ENCODE measurements at regions not wholly inside any gene's neighbourhood (a gene's known extent, or its start where the extent isn't known, plus 50 kb on each side); places are given as distances from the start of the nearest gene placed in this dataset.

DNA sequence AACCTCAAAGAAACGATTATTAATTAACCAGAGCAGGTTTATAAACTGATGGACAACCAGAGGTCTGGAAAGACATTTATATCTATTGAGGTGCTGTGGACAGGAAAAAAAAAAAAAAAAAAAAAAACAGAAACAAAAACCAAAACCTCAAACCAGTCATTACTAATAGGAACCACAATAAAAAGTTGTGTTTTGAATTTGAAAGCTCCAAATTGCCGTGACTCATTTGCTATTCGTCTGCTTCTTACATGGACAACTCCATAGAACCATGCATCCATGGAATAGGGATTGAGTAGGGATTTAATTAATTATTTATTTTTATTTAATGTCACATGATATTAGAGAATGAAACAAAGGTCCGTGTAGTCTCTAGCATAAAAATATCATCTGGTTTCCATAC, 134.1 kb upstream of the SSTR1 start:
- no peak for DNase-seq

- DNase-seq: no peak
These were observed 133.6 kb upstream of the SSTR1 start for GRCh38 chr14:38074081-38074480.

GRCh38 chr14:38074754-38075153, 132.9 kb upstream of the SSTR1 start:
- DNase-seq: peak; percentile 32

GRCh38 chr14:38078393-38078792, 129.3 kb upstream of the SSTR1 start:
- peak; percentile 77 for DNase-seq

- DNase-seq: no peak
These were observed 128.4 kb upstream of the SSTR1 start for GRCh38 chr14:38079268-38079667.

DNA sequence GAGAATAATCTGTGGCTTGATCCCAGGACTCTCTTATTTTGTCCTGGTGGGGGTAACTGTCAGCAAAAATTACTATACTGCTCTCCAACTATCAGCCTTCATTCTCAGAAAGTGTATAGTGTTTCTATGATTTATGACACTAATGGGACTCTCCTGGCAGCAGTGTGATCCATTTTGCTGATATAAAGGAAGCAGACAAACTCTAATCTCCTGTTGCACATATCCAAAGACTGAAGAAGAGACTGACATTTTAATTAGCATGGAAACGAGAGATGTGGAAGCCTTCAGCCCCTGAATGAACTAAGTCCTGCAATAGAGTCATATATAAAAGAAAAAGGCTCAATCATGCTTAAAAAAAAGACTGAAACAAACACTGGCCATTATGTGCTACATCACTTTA, 127.8 kb upstream of the SSTR1 start:
- DNase-seq: no peak

GRCh38 chr14:38080696-38081095, 127.0 kb upstream of the SSTR1 start:
- DNase-seq: no peak

- DNase-seq: no peak
These were observed 124.7 kb upstream of the SSTR1 start for GRCh38 chr14:38083039-38083438.

DNA sequence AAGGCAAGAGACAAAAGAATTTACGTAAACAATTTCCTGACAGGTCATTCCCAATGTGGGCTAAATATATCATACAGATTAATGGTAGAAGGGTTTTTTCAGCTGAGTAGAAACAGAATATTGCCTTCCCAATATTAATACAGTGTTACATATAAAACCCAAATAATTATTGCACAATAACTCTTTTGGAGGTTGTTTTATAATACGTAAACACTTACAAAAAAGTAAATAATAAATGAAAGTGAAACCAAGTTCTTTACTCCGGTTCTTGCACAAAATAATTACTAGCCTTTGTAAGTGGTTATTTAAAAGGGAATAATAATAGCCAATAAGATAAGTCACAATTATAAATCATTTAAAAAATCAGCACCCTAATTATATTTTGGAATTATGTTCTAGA, 118.6 kb upstream of the SSTR1 start:
- DNase-seq: no peak

- no peak for DNase-seq
These were observed 117.2 kb upstream of the SSTR1 start for GRCh38 chr14:38090506-38090905.

- no peak for DNase-seq
These were observed 109.4 kb upstream of the SSTR1 start for GRCh38 chr14:38098074-38098836.

- no peak for DNase-seq
These were observed 106.0 kb upstream of the SSTR1 start for GRCh38 chr14:38101679-38102078.

GRCh38 chr14:38103542-38104225, 104.0 kb upstream of the SSTR1 start:
- DNase-seq: peak; percentile 7

- DNase-seq: no peak
These were observed 102.5 kb upstream of the SSTR1 start for GRCh38 chr14:38105106-38105702.

- no peak for DNase-seq
These were observed 100.5 kb upstream of the SSTR1 start for GRCh38 chr14:38107216-38107631.

GRCh38 chr14:38108681-38109080, 99.0 kb upstream of the SSTR1 start:
- no peak for DNase-seq

DNA sequence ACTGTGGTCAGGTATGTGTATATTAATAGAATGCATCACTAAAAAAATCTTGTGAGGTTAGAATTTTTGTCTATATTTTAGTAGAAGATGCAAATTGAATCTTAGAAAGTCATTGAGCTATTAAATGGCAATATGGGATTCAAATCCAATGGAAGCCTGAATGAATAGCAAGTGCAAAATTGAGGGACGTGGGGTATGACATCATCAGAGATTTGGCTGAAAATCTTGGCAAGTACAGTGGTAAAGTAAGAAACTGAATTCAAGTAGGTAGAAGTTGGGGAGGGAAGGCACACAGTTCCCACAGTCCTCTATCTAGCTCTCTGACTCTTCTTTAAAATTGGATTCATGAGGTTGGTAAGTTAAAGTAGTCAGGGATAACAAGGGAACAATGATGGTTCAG, 97.4 kb upstream of the SSTR1 start:
- DNase-seq: no peak

- DNase-seq: no peak
These were observed 96.7 kb upstream of the SSTR1 start for GRCh38 chr14:38111046-38111445.

- DNase-seq: no peak
These were observed 94.2 kb upstream of the SSTR1 start for GRCh38 chr14:38113546-38113945.

- no peak for DNase-seq
These were observed 90.8 kb upstream of the SSTR1 start for GRCh38 chr14:38116895-38117294.

DNA sequence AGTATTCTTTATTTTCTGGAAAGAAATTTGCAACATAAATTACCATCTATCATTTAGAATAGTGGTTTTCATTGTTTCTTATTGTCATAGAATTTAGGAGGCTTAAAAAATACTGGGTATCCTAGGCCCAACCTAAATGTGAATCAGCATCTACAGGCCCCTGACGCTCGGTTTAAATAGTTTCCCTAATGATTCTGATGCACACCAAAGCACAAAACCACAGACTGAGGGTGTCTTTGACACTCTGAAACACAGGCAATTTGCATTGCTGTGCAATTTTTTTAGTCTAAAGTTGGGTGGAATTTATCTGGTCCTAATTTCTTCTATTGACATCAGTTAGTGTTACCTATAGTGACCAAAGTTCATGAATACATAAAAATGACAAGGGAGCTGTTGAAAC, 87.6 kb upstream of the SSTR1 start:
- no peak for DNase-seq

GRCh38 chr14:38121320-38122020, 86.2 kb upstream of the SSTR1 start:
- no peak for DNase-seq

GRCh38 chr14:38122241-38122640, 85.5 kb upstream of the SSTR1 start:
- DNase-seq: no peak

DNA sequence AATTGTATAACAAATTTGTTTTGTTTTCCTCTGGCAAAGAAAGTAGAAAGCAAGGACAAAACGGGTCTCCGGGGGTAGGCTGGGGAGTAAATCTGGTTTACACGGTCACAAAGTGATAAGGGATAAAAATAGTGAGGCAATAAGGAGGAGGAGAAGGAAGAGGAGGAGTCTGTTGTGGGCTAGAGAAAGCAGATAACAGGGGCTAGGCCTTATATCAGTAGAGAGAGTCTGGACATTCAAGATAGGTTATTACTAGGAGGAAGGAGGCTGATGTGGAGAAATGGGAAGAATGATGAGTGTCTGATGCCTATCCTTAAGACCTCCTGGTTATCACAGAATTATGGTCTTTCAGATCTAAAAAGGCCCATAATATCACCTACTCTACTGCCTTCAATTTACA, 83.2 kb upstream of the SSTR1 start:
- no peak for DNase-seq
